ENCODE measurements at regions not wholly inside any gene's neighbourhood (a gene's known extent, or its start where the extent isn't known, plus 50 kb on each side); places are given as distances from the start of the nearest gene placed in this dataset.

DNA sequence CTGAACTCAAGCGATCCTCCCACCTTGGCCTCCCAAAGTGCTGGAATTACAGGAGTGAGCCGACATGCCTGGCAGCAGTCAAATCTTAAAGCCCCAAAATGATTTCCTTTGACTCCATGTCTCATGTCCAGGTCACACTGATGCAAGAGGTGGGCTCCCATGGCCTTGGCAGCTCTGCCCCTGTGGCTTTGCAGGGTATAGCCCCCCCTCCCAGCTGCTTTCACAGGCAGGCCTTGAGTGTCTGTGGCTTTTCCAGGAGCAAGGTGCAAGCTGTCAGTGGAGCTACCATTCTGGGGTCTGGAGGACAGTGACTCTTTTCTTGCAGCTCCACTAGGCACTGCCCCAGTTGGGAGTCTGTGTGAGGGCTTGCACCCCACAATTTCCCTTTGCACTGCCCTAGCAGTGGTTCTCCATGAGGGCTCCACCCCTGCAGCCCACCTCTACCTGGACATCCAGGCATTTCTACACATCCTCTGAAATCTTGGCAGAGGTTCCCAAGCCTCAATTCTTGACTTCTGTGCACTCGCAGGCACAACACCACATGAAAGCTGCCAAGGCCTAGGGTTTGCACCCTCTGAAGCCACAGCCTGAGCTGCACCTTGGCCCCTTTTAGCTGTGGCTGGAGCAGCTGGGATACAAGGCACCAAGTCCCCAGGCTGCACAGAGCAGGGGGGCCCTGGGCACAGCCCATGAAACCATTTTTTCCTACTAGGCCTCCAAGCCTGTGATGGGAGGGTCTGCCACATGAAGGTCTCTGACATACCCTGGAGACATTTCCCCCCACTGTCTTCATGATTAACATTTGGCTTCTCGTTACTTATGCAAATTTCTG, 79.3 kb upstream of the ARL4D start:
- Mint-ChIP-seq H3K36me3 (no peaks in the 10 kb centered on the region), H3K4me3 (no peak overlapping the region), H3K27me3 (no peaks in the 10 kb centered on the region), H3K4me1 (ENCODE audit: unreplicated experiment) (peaks cover 4% of the 10 kb centered on the region), H3K27ac (no peak overlapping the region), H3K9me3 (no peaks in the 10 kb centered on the region)
- TF ChIP-seq, protein P1, sequence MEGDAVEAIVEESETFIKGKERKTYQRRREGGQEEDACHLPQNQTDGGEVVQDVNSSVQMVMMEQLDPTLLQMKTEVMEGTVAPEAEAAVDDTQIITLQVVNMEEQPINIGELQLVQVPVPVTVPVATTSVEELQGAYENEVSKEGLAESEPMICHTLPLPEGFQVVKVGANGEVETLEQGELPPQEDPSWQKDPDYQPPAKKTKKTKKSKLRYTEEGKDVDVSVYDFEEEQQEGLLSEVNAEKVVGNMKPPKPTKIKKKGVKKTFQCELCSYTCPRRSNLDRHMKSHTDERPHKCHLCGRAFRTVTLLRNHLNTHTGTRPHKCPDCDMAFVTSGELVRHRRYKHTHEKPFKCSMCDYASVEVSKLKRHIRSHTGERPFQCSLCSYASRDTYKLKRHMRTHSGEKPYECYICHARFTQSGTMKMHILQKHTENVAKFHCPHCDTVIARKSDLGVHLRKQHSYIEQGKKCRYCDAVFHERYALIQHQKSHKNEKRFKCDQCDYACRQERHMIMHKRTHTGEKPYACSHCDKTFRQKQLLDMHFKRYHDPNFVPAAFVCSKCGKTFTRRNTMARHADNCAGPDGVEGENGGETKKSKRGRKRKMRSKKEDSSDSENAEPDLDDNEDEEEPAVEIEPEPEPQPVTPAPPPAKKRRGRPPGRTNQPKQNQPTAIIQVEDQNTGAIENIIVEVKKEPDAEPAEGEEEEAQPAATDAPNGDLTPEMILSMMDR (conservative IDR thresholded peaks at IDR 0.05): no peak
- DNase-seq (ENCODE audit: extremely low spot score, unreplicated experiment): no peak

DNA sequence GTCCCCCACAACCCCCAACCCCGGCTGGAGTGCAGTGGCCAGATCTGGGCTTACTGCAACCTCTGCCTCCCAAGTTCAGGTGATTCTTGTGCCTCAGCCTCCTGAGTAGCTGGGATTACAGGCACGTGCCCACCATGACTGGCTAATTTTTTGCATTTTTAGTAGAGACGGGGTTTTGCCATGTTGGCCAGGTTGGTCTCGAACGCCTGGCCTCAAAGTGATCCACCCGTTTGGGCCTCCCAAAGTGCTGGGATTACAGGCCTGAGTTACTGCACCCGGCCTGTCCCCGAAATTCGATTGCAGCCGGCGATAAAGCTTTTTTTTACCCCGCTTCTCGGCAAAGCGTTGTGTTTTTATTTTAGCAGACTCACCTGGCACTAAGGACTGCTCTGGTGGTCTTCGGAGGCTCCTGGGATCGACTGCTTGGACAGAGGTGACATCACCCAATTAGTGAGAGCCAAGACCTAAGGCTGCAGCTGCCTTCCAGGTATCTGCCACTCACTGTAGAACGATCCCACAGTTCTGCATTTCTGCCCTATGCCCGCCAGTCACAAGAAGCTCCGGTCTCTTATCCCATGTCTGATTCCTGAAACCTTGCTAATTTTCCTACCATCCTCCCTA, 82.2 kb upstream of the ARL4D start:
- TF ChIP-seq, protein P1 (conservative IDR thresholded peaks at IDR 0.05): no peak
- peak overlapping the region; percentile 70 for H3K27ac Mint-ChIP-seq

DNA sequence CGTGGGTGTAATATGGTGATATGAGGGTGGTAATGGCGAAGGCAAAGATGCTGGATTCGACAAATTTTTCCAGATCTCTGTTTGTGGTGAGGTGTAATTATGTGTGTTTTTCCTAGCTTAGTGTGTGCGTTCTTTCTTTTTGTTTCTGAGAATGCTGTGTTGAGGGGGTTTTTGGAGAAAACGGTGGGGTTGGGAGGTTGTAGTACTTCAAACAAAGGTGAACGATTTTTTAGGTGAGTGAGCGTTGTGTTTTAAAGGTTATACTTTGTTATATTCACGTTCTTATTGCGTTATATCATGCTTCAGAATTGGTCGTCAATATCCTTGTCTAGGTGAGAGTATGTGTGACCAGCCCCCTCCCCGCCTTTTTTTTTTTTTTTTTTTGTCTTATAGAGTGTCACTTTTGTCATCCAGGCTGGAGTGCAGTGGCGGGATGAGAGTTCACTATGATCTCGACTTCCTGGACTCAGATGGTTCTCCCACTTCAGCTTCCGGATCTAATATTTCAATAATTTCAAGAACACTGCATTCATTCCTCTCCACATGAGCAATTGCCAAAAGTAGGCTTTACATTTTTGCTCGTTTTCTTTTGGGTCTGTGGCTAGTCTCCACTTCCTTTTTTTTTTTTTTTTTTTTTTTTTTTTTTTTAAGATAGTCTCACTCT, 82.2 kb upstream of the RNU2-1 start:
- Mint-ChIP-seq H3K4me1 (ENCODE audit: unreplicated experiment) (peaks cover 4% of the 10 kb centered on the region), H3K27ac (no peak overlapping the region), H3K4me3 (no peak overlapping the region), H3K27me3 (peaks cover 5% of the 10 kb centered on the region), H3K9me3 (no peaks in the 10 kb centered on the region), H3K36me3 (no peaks in the 10 kb centered on the region)
- no peak for DNase-seq (ENCODE audit: extremely low spot score, unreplicated experiment)
- TF ChIP-seq, protein P1 (conservative IDR thresholded peaks at IDR 0.05): no peak

More for the DNA sequence above, 82.2 kb upstream of the ARL4D start:
- Mint-ChIP-seq H3K36me3 (no peaks in the 10 kb centered on the region), H3K4me1 (ENCODE audit: unreplicated experiment) (peaks cover 4% of the 10 kb centered on the region), H3K27me3 (peaks cover 5% of the 10 kb centered on the region), H3K9me3 (no peaks in the 10 kb centered on the region), H3K4me3 (no peak overlapping the region)
- no peak for DNase-seq (ENCODE audit: extremely low spot score, unreplicated experiment)

DNA sequence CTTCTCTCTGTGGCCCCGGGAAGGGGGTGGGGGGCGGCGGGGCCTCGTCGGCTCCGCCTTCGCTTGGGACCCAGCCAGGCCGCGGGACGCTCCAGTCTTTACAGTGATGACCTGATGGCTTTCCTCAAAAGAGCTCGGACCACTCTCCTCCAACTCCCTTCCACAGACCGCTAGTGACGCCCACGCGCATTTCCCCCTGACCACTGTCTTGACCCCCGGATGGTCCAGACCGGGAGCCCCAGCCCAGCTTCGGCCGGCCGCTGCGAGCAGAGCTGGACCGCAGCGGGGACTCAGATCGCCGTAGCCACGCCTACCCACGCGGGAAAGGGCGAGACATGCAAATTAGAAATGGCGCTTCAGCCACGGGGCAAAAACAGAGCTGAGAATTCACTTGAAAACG, 81.6 kb upstream of the RNU2-1 start:
- peaks cover 4% of the 10 kb centered on the region for H3K4me1 Mint-ChIP-seq (ENCODE audit: unreplicated experiment)
- H3K4me3 Mint-ChIP-seq: no peak overlapping the region
- TF ChIP-seq, protein P1 (conservative IDR thresholded peaks at IDR 0.05): no peak
- no peaks in the 10 kb centered on the region for H3K36me3 Mint-ChIP-seq
- H3K27me3 Mint-ChIP-seq: peaks cover 5% of the 10 kb centered on the region
- no peak overlapping the region for H3K27ac Mint-ChIP-seq
- no peak for DNase-seq (ENCODE audit: extremely low spot score, unreplicated experiment)
- H3K9me3 Mint-ChIP-seq: no peaks in the 10 kb centered on the region

DNA sequence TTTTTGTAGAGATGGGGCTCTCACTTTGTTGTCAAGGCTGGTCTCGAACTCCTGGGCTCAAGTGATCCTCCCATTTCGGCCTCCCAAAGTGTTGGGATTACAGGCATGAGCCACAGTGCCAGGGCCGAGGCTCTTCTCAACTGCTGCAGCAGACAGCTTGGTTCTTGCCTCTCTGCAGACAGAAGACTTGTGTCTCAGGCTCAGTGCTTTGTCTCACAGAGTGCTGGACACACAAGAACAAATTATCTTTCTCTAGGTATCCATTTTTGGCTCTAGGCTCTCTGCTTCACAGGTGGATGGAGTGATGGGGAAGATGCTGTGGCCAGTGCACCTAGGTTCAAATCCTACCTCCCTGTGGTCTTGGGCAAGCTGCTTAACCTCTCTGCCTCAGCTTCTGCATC, 80.8 kb upstream of the RNU2-1 start:
- Mint-ChIP-seq H3K27me3 (peaks cover 5% of the 10 kb centered on the region), H3K4me1 (ENCODE audit: unreplicated experiment) (peaks cover 4% of the 10 kb centered on the region), H3K4me3 (no peak overlapping the region), H3K9me3 (no peaks in the 10 kb centered on the region), H3K27ac (no peak overlapping the region), H3K36me3 (no peaks in the 10 kb centered on the region)
- no peak for DNase-seq (ENCODE audit: extremely low spot score, unreplicated experiment)
- TF ChIP-seq, protein P1 (conservative IDR thresholded peaks at IDR 0.05): no peak

Data from type B pancreatic cell (in vitro differentiated cells).